Nephron (organoid): ENCODE measurements at regions not wholly inside any gene's neighbourhood (a gene's known extent, or its start where the extent isn't known, plus 50 kb on each side); places are given as distances from the start of the nearest gene placed in this dataset.

ENCODE experiments used
- H3K27ac Mint-ChIP-seq, 3 experiments: 2 replicates each; pipeline ENCODE4 v1.8.0; 2020; ENCODE audit warnings: mixed read lengths in 3 of 3, mild to moderate bottlenecking in 2 of 3, moderate library complexity in 1 of 3
- H3K27me3 Mint-ChIP-seq: 2 replicates; pipeline ENCODE4 v1.8.0; 2021; ENCODE audit warnings: low read depth, mild to moderate bottlenecking, moderate library complexity, mixed read lengths
- H3K36me3 Mint-ChIP-seq: 2 replicates; pipeline ENCODE4 v1.8.0; 2020; ENCODE audit warnings: low read depth, mixed read lengths
- H3K4me1 Mint-ChIP-seq: 2 replicates; pipeline ENCODE4 v1.8.0; 2020; ENCODE audit warnings: mixed read lengths
- H3K4me3 Mint-ChIP-seq, 3 experiments: 2 replicates each; pipeline ENCODE4 v1.8.0; 2020; ENCODE audit warnings: mild to moderate bottlenecking in 3 of 3, mixed read lengths in 3 of 3, moderate library complexity in 2 of 3
- H3K9me3 Mint-ChIP-seq: 2 replicates; pipeline ENCODE4 v1.8.0; 2020; ENCODE audit warnings: mixed read lengths
- CTCF ChIP-seq, 3 experiments: fragments of 200-600 bp; sonication (generic); IDR thresholded peaks; one replicate each; pipeline ENCODE4 v1.5.0; 2021; ENCODE audit warnings: antibody characterized with exemption in 3 of 3; ENCODE audit not compliant: unreplicated experiment in 3 of 3

GRCh38 chrX:145178268-145178667 lies 69.0 kb upstream of the SPANXN1 start:
- H3K27me3 Mint-ChIP-seq: peaks cover 4% of the 10 kb centered on the region
- TF ChIP-seq CTCF (IDR thresholded peaks at IDR 0.05; ENCODE audit: unreplicated experiment in 3 of 3): peak; percentile 16 to 30 (median 23)
- no peaks in the 10 kb centered on the region for H3K9me3 Mint-ChIP-seq
- no peaks in the 10 kb centered on the region for H3K4me1 Mint-ChIP-seq
- H3K4me3 Mint-ChIP-seq: no peak overlapping the region
- no peak overlapping the region for H3K27ac Mint-ChIP-seq
- H3K36me3 Mint-ChIP-seq: no peaks in the 10 kb centered on the region

GRCh38 chrX:145190801-145191389 lies 56.4 kb upstream of the SPANXN1 start:
- no peaks in the 10 kb centered on the region for H3K27me3 Mint-ChIP-seq
- H3K9me3 Mint-ChIP-seq: no peaks in the 10 kb centered on the region
- H3K4me1 Mint-ChIP-seq: no peaks in the 10 kb centered on the region
- no peaks in the 10 kb centered on the region for H3K36me3 Mint-ChIP-seq
- peak; percentile 34 to 48 (median 44) for TF ChIP-seq CTCF (IDR thresholded peaks at IDR 0.05; ENCODE audit: unreplicated experiment in 3 of 3)
- no peak overlapping the region for H3K4me3 Mint-ChIP-seq
- no peak overlapping the region for H3K27ac Mint-ChIP-seq
